ENCODE measurements at regions not wholly inside any gene's neighbourhood (a gene's known extent, or its start where the extent isn't known, plus 50 kb on each side); places are given as distances from the start of the nearest gene placed in this dataset.

DNA sequence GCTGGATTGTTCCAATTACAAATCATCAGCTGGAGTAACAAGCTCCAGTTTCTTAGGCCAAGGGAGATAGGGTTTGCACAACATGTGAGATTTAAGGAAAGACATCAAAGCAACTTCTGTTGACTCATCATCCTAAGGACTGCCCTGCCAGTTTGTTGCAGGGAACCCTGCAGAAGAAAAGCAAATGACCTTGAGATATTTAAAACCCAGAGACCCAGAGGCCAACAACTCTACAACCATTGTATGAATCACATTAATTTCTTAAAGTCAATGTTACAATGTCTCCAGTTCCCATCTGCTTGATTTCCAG lies 491.8 kb upstream of the ACVR2A start:
- TF ChIP-seq, protein P1, sequence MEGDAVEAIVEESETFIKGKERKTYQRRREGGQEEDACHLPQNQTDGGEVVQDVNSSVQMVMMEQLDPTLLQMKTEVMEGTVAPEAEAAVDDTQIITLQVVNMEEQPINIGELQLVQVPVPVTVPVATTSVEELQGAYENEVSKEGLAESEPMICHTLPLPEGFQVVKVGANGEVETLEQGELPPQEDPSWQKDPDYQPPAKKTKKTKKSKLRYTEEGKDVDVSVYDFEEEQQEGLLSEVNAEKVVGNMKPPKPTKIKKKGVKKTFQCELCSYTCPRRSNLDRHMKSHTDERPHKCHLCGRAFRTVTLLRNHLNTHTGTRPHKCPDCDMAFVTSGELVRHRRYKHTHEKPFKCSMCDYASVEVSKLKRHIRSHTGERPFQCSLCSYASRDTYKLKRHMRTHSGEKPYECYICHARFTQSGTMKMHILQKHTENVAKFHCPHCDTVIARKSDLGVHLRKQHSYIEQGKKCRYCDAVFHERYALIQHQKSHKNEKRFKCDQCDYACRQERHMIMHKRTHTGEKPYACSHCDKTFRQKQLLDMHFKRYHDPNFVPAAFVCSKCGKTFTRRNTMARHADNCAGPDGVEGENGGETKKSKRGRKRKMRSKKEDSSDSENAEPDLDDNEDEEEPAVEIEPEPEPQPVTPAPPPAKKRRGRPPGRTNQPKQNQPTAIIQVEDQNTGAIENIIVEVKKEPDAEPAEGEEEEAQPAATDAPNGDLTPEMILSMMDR (IDR thresholded peaks at IDR 0.05; ENCODE audit: insufficient read depth, low read length) = no peak
- TF ChIP-seq SPI1 (IDR thresholded peaks at IDR 0.05; ENCODE audit: borderline replicate concordance, low read depth) = no peak
- TF ChIP-seq, protein P2, sequence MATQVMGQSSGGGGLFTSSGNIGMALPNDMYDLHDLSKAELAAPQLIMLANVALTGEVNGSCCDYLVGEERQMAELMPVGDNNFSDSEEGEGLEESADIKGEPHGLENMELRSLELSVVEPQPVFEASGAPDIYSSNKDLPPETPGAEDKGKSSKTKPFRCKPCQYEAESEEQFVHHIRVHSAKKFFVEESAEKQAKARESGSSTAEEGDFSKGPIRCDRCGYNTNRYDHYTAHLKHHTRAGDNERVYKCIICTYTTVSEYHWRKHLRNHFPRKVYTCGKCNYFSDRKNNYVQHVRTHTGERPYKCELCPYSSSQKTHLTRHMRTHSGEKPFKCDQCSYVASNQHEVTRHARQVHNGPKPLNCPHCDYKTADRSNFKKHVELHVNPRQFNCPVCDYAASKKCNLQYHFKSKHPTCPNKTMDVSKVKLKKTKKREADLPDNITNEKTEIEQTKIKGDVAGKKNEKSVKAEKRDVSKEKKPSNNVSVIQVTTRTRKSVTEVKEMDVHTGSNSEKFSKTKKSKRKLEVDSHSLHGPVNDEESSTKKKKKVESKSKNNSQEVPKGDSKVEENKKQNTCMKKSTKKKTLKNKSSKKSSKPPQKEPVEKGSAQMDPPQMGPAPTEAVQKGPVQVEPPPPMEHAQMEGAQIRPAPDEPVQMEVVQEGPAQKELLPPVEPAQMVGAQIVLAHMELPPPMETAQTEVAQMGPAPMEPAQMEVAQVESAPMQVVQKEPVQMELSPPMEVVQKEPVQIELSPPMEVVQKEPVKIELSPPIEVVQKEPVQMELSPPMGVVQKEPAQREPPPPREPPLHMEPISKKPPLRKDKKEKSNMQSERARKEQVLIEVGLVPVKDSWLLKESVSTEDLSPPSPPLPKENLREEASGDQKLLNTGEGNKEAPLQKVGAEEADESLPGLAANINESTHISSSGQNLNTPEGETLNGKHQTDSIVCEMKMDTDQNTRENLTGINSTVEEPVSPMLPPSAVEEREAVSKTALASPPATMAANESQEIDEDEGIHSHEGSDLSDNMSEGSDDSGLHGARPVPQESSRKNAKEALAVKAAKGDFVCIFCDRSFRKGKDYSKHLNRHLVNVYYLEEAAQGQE (IDR thresholded peaks at IDR 0.05; ENCODE audit: insufficient replicate concordance, low read depth) = no peak
- TF ChIP-seq GABPA (IDR thresholded peaks at IDR 0.05; ENCODE audit: low read depth) = no peak
- TF ChIP-seq POLR2AphosphoS5 (IDR thresholded peaks at IDR 0.05; ENCODE audit: low read depth) = no peak
- H3K27me3 ChIP-seq (ENCODE audit: insufficient read depth, poor library complexity, severe bottlenecking) = no peaks in the 10 kb centered on the region
- no peak overlapping the region for H3K27ac ChIP-seq (replicated peaks)
- H3K4me3 ChIP-seq (replicated peaks; ENCODE audit: insufficient read depth, low read length) = no peak overlapping the region
- DNase-seq (ENCODE audit: low read depth in 1 of 2, low spot score in 1 of 2) = no peak

DNA sequence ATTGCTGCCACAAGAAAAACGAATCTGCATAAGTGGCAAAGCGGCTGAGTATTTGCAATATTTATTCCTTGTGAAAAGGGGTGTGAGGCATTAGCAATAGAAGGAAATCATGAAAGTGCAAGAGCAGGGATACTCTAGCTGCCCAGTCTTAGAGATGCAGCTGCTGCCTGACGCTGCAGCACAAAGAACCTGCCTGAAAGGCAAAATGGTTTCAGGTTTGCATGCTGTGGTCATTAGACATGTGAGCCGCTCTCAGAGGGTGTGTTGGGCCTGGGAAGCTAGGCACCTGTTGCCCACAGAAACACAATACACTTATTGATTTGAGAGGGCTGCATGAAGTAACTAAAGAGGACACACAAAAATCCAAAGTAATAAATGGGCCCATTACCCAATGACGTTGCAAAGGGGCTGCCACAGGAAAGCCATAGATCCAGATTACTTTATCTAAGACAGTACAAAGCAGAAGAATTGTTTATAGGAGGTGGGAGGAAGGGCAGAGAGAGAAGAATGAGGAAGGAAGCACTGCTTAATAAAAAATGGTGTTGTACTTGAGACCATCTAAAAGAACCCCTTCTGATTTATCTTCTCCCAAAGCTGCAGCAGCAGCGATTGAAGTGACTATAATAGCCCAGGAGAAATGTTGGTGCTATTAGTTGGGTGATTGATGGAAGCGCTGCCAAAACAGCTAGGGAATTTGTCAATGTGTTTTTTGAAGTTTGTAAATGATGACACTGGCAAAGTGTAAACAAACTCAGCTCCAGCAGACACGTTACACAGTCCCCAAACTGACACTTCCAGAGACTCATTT lies 492.4 kb upstream of the ACVR2A start:
- Histone ChIP-seq H3K27ac (replicated peaks) (no peak overlapping the region), H3K27me3 (ENCODE audit: insufficient read depth, poor library complexity, severe bottlenecking) (no peaks in the 10 kb centered on the region), H3K4me3 (replicated peaks; ENCODE audit: insufficient read depth, low read length) (no peak overlapping the region)
- no peak for DNase-seq (ENCODE audit: low read depth in 1 of 2, low spot score in 1 of 2)
- TF ChIP-seq POLR2AphosphoS5 (IDR thresholded peaks at IDR 0.05; ENCODE audit: low read depth) (no peak), SPI1 (IDR thresholded peaks at IDR 0.05; ENCODE audit: borderline replicate concordance, low read depth) (no peak), GABPA (IDR thresholded peaks at IDR 0.05; ENCODE audit: low read depth) (no peak)
- TF ChIP-seq, protein P1 (IDR thresholded peaks at IDR 0.05; ENCODE audit: insufficient read depth, low read length) = no peak
- TF ChIP-seq, protein P2 (IDR thresholded peaks at IDR 0.05; ENCODE audit: insufficient replicate concordance, low read depth) = no peak

DNA sequence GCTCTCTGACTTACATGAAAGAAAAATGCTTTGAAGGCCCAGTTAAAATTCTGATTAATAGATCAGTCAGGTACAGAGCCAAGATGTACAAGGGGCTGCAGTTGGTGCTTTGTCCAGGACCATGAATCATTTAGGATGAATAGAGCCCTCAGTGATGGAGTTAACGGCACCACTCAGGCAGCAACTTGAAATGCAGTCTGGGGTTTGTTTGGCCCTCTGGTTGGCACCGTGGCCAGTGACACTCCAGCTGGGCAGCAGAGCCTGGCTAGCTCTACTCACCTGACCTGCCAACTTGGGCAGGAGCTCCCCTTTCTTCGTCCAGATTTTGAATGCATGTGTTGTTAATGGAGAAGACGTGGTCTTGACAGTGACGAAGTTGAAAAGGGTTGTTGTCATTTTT lies 493.0 kb upstream of the ACVR2A start:
- H3K4me3 ChIP-seq (replicated peaks; ENCODE audit: insufficient read depth, low read length) = no peak overlapping the region
- TF ChIP-seq, protein P1 (IDR thresholded peaks at IDR 0.05; ENCODE audit: insufficient read depth, low read length) = no peak
- TF ChIP-seq GABPA (IDR thresholded peaks at IDR 0.05; ENCODE audit: low read depth) (no peak), SPI1 (IDR thresholded peaks at IDR 0.05; ENCODE audit: borderline replicate concordance, low read depth) (no peak), POLR2AphosphoS5 (IDR thresholded peaks at IDR 0.05; ENCODE audit: low read depth) (no peak)
- TF ChIP-seq, protein P2 (IDR thresholded peaks at IDR 0.05; ENCODE audit: insufficient replicate concordance, low read depth) = no peak
- DNase-seq (ENCODE audit: low read depth in 1 of 2, low spot score in 1 of 2) = no peak
- H3K27ac ChIP-seq (replicated peaks) = no peak overlapping the region
- H3K27me3 ChIP-seq (ENCODE audit: insufficient read depth, poor library complexity, severe bottlenecking) = no peaks in the 10 kb centered on the region

Data from HL-60 (cell line).